Stimulated activated CD4-positive, alpha-beta T cell treated with anti-CD3 and anti-CD28 coated beads, TNF-alpha, amount 100 ng/mL, for 1 hour (primary cell): ENCODE measurements at regions not wholly inside any gene's neighbourhood (a gene's known extent, or its start where the extent isn't known, plus 50 kb on each side); places are given as distances from the start of the nearest gene placed in this dataset.
"Not testable (repeated sequence)": the region's sequence is repeated elsewhere in the genome, so short reads cannot be mapped to it uniquely, and the experiment has no call there.

Source experiments
- DNase-seq, 3 donors: peaks; one replicate each; pipeline ENCODE4 v3.0.0-alpha.2; 2020; ENCODE audit warnings: low read depth in 3 of 3, low spot score in 1 of 3

DNA sequence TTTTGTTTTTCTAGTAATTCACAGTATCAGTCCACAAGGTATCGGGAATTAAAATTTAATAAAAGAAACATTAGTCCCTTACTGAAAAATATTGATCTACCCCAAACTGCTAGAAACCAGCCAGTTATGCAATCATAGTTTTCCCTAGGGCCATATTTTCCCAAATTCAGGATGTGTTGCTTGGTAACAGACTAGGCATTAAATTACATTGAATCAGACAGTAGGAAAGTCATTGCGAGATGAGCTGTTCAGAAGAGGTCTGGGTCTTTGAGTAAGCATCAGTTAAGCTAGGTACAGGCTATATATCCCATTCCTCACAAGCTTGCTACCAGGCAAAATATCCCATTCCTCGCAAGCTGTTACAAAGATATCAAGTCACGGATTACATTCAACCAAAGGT, 123.0 kb upstream of the CCDC150 start:
- no peak for DNase-seq

DNA sequence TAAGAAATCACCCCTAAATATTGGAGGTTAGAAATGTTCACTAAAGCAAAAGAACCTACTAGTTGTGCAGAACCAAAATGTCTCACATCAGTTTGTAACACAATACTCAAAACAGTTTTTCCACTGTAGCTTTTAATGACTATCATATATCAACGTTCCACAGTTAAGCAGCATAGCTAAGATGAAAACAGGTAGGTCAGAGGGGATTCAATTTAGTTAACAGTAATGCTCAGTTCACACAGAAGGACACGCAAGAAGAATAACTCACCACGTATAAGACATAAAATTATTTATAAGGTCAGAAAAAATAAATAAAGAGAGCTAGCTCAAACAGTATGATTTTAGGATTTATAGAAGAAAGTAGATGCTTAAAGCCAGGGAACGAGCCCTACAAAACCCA, 118.9 kb upstream of the CCDC150 start:
- no peak for DNase-seq

GRCh38 chr2:196526981-196527725, 112.4 kb upstream of the CCDC150 start:
- not testable (repeated sequence) for DNase-seq

- no peak for DNase-seq
Measured at GRCh38 chr2:196528486-196529223, 110.9 kb upstream of the CCDC150 start.

DNA sequence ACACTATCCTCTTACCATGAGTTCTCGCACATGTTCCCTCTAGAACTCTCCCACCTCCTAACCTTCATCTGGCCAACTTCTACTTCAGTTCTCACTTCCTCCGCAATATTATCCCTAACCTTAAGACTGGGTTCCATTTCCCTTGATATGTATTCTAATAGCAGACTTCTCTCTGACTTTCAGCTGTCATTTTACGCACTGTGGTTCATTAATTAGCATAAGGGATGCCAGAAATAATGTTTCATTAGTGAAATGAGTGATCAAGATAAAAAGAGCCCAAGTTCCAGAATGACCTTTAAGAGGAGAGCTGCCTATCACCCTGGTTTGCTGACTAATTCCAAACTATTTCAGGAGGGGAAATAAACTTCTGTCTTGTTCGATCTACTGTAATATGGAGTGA, 108.6 kb upstream of the CCDC150 start:
- DNase-seq, result no peak

- DNase-seq, result no peak
Measured at GRCh38 chr2:196533772-196534397, 105.6 kb upstream of the CCDC150 start.

- DNase-seq, result no peak
Measured at GRCh38 chr2:196534495-196534894, 105.0 kb upstream of the CCDC150 start.

GRCh38 chr2:196535061-196535460, 104.5 kb upstream of the CCDC150 start:
- DNase-seq, result no peak

- DNase-seq, result no peak
Measured at GRCh38 chr2:196535742-196536141, 103.8 kb upstream of the CCDC150 start.

DNA sequence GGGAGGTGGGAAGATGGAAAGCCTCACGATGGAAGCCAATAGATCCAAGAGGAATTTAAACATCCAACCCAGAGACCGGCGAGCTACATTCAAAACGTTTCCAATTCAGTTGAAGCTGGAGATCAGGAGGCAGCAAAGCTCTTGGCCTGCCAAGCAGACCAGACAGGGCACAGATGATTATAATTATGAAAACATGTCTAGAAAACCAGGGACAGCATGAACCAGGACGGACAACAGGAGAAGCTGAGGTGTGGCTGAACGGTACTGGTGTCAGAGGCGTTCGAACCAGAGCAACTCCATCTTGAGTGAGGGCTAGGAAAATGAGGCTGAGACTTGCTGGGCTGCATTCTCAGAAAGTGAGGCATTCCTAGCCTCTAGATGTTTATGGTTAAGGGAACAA, 102.2 kb upstream of the CCDC150 start:
- no peak for DNase-seq

GRCh38 chr2:196538189-196538588, 101.3 kb upstream of the CCDC150 start:
- no peak for DNase-seq

- DNase-seq, result no peak
Measured at GRCh38 chr2:196538646-196539045, 100.9 kb upstream of the CCDC150 start.

GRCh38 chr2:196544906-196545433, 94.5 kb upstream of the CCDC150 start:
- no peak for DNase-seq

DNA sequence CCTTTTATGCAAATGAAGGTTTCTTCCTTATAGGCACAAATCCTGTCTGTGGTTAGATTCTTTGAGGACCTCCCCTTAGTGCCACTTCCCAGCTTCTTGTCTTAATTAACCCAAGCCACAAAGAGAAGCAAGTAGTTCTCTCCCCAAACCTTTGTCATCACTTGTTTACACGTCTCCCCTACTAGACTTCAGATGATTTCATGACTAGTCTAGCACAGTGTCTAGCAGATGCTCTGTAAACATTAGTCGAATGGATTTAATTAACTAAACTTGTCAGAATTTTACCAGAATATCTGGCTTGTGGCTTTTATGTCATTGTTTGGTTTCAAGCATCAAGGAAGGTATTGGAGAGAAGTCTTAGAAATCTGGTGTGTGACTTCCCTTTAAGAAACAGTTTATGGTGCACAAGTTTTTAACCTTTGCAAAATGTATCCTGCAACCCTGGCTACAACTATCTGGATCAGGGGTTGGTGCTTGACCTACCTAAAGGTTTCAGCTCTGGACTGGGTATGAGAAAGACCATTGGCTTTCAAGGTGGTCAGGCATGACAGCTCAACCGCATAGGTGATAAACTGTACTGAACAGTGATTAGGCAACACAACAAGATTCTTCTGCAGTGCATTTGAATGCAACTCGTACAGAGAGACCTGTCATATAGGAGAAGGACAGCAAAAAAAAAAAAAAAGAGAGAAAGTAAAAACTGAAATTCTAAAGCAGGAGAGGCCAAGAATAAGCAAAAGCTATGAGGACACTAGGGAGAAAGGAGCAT, 93.2 kb upstream of the CCDC150 start:
- DNase-seq, result no peak

GRCh38 chr2:196549052-196549451, 90.5 kb upstream of the CCDC150 start:
- no peak for DNase-seq

DNA sequence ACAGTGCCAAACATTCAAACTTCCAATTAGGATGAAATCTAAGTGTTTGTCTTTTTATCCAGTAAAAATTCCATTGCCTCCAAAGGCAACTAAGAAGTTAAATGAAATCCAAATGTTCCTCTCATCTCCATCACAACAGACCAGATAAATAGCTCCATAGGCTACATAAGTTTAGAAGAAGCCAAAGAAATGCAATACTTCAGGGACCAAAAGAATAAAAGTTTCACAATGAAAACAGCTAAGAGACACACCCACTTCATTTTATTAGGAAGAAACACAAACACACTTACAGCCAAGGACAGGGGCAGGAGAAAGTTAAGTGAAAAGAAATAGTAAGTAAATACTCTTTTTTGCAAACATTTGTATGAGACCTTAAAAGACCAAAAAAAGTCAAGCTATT, 88.5 kb upstream of the CCDC150 start:
- no peak for DNase-seq

DNA sequence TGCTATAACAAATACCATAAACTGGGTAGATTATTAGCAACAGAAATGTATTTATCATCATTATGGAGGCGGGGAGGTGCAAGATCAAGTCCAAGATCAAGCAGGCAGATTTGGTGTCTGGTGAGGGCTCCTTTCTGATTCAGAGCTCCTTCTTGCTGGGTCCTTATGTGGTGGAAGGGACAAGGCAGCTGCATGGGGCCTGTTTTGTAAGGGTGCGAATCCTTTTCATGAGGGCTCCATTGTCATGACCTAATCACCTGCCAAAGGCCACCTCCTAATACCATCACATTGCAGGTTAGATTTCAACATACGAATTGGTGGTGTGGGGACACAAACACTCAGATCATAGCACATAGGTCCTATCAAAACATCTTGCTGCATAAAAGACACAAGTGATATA, 84.4 kb upstream of the CCDC150 start:
- DNase-seq, result no peak

- no peak for DNase-seq
Measured at GRCh38 chr2:196555726-196556125, 83.8 kb upstream of the CCDC150 start.

- no peak for DNase-seq
Measured at GRCh38 chr2:196558497-196558896, 81.0 kb upstream of the CCDC150 start.

DNA sequence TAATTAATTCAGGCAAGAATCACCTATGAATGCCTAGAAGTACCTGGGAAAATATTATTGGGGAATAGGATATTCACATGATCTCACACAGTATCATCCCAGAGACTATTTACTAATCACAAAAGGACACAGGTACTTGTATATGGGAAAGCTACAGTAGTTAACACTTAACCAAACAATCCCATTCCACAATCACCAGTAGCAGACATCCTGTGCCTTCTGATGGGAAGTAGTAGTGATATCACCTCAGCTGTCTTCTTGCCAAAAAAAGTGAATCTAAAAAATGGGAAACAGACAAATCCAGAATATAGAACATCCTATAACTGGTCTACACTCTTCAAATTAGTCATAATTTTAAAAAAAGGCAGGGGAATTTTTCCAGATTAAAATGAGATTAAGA, 75.6 kb upstream of the CCDC150 start:
- no peak for DNase-seq

- DNase-seq, result no peak
Measured at GRCh38 chr2:196565106-196565765, 74.3 kb upstream of the CCDC150 start.
